Adrenal gland (tissue), 5 donors: ENCODE measurements at regions not wholly inside any gene's neighbourhood (a gene's known extent, or its start where the extent isn't known, plus 50 kb on each side); places are given as distances from the start of the nearest gene placed in this dataset.

Experiments
- POLR2A ChIP-seq, 2 donors: fragments of 450-650 bp; IDR thresholded peaks; one replicate each; pipeline ENCODE4 v1.6.1; 2017; ENCODE audit warnings: antibody characterized with exemption in 2 of 2, mild to moderate bottlenecking in 2 of 2, moderate library complexity in 1 of 2
- TF ChIP-seq, protein P1 (sequence below), 6 experiments: fragments of 450-650 bp in 4 of 6; fragments of 200-600 bp in 2 of 6; sonication (generic) in 1 of 6; IDR thresholded peaks; 1 replicate in 5 of 6; 2 replicates in 1 of 6; pipeline versions ENCODE4 v1.5.1 to v1.8.0; 2016 to 2021; ENCODE audit warnings: antibody characterized with exemption in 6 of 6, mild to moderate bottlenecking in 2 of 6, moderate library complexity in 1 of 6
- donor health status: DM: no; HTN: no; CAD: no.

DNA sequence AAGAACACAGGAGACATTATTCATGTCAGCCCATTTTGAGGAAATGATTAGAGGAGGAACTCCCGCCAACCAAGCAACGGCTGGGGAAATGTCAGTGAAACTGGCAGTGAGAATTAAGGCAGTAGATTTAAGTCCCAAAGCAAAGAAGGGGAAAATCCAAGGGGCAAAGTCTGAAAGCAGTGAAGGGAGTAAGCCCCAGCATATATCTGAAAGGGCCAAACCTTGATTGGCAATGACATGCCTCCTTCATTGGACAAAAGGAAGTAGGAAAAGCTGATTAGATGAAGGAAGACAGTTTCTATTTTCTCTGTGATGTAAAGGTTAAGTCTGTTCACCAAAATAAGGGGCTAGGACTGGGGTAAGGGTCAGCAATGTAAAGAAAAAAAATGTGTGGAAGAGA lies 190.3 kb downstream of the RNF144B start:
- TF ChIP-seq, protein P1, sequence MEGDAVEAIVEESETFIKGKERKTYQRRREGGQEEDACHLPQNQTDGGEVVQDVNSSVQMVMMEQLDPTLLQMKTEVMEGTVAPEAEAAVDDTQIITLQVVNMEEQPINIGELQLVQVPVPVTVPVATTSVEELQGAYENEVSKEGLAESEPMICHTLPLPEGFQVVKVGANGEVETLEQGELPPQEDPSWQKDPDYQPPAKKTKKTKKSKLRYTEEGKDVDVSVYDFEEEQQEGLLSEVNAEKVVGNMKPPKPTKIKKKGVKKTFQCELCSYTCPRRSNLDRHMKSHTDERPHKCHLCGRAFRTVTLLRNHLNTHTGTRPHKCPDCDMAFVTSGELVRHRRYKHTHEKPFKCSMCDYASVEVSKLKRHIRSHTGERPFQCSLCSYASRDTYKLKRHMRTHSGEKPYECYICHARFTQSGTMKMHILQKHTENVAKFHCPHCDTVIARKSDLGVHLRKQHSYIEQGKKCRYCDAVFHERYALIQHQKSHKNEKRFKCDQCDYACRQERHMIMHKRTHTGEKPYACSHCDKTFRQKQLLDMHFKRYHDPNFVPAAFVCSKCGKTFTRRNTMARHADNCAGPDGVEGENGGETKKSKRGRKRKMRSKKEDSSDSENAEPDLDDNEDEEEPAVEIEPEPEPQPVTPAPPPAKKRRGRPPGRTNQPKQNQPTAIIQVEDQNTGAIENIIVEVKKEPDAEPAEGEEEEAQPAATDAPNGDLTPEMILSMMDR (IDR thresholded peaks at IDR 0.05): no peak
- no peak for TF ChIP-seq POLR2A (IDR thresholded peaks at IDR 0.05)
